GM12801 (cell line): ENCODE measurements at regions not wholly inside any gene's neighbourhood (a gene's known extent, or its start where the extent isn't known, plus 50 kb on each side); places are given as distances from the start of the nearest gene placed in this dataset.

Source experiments
- CTCF ChIP-seq: IDR thresholded peaks from one replicate; pipeline ENCODE4 v1.5.1; 2011; ENCODE audit warnings: control low read depth; ENCODE audit not compliant: insufficient read length; ENCODE audit errors: extremely low read depth

- no peak for TF ChIP-seq CTCF
Observed at GRCh38 chr16:51436742-51437141, 285.7 kb upstream of the SALL1 start.

GRCh38 chr16:51434567-51435198 lies 283.6 kb upstream of the SALL1 start:
- no peak for TF ChIP-seq CTCF

GRCh38 chr16:51433599-51433998 lies 282.5 kb upstream of the SALL1 start:
- no peak for TF ChIP-seq CTCF

GRCh38 chr16:51431517-51432241 lies 280.6 kb upstream of the SALL1 start:
- no peak for TF ChIP-seq CTCF

DNA sequence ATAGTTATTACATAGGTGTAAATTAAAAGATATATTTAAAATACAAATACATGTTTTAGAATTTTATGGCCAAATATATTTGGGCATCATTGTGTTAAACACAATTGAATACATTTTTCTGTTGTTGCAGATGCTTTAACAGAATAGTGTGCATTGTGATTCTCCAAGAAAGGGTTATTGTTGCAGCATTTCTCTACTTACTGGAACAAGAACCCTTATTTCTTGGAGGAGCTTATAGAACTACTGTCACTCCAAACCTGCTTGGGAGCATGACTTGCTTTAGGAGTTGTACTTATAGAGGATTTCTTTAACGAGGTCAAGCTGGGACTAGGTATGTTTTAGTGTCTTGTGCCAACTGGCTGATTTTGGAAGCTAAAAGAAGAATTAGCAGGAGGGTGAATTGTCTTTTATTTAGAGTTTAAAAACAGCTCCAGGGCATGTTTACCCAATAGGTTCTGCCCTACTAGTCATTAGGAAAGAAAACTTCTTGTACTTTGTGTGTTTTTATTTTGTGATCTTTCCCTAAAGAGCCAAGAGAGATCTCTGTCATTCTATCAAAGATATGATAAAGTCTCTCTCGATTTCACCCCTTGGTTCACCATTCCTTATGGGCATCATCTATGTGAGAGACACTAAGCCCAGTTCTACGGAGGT lies 279.8 kb upstream of the SALL1 start:
- TF ChIP-seq CTCF: no peak

- TF ChIP-seq CTCF: no peak
Observed at GRCh38 chr16:51429041-51429440, 278.0 kb upstream of the SALL1 start.

- TF ChIP-seq CTCF: no peak
Observed at GRCh38 chr16:51427085-51427484, 276.0 kb upstream of the SALL1 start.
